OCI-LY7 (cell line): ENCODE measurements at regions not wholly inside any gene's neighbourhood (a gene's known extent, or its start where the extent isn't known, plus 50 kb on each side); places are given as distances from the start of the nearest gene placed in this dataset.

Source experiments
- BruUV-seq: library from RNA; stranded (reverse); fragments of 400-500 nt; replicated peaks from 2 replicates; lab custom pipeline; 2021; lab: Mats Ljungman, UMichigan
- CTCF ChIA-PET: fragments of 300-600 bp; sonication (Branson Sonifier 250); formaldehyde crosslinking; loops from one replicate; lab custom pipeline; 2022; ENCODE audit warnings: antibody characterized with exemption; ENCODE audit not compliant: unreplicated experiment; lab: Charles Lee
- POLR2A ChIA-PET: fragments of 300-600 bp; sonication (Branson Sonifier 250); formaldehyde crosslinking; loops from one replicate; lab custom pipeline; 2022; ENCODE audit warnings: antibody characterized with exemption; lab: Charles Lee
- DNase-seq: peaks from one replicate; pipeline ENCODE4 v3.0.0-alpha.2; 2015; ENCODE audit warnings: low spot score
- H2AFZ ChIP-seq: fragments of 200-600 bp; sonication (generic), shearing (Covaris generic); 2 replicates; pipeline ENCODE4 v1.6.1; 2014; ENCODE audit warnings: mild to moderate bottlenecking, antibody characterized with exemption, low read length, moderate library complexity
- H3K27ac ChIP-seq: fragments of 200-600 bp; sonication (generic); 2 replicates; pipeline ENCODE4 v1.5.1; 2014; ENCODE audit warnings: mixed run types, low read depth, mild to moderate bottlenecking, moderate library complexity, low read length, inconsistent platforms; ENCODE audit not compliant: poor library complexity, severe bottlenecking
- H3K36me3 ChIP-seq: fragments of 200-600 bp; sonication (generic); 2 replicates; pipeline ENCODE4 v1.6.1; 2014; ENCODE audit warnings: mild to moderate bottlenecking, antibody characterized with exemption, low read length, moderate library complexity, mixed read lengths; ENCODE audit not compliant: insufficient read depth
- H3K4me1 ChIP-seq: fragments of 200-600 bp; sonication (generic); 2 replicates; pipeline ENCODE4 v1.5.1; 2014; ENCODE audit warnings: mild to moderate bottlenecking, low read length; ENCODE audit not compliant: insufficient read depth, poor library complexity, severe bottlenecking
- H3K4me2 ChIP-seq: fragments of 200-600 bp; sonication (generic); 2 replicates; pipeline ENCODE4 v1.6.1; 2014; ENCODE audit warnings: mild to moderate bottlenecking, low read length
- H3K4me3 ChIP-seq: fragments of 200-600 bp; sonication (generic); 2 replicates; pipeline ENCODE4 v1.5.1; 2014; ENCODE audit warnings: mild to moderate bottlenecking, low read depth, low read length; ENCODE audit not compliant: poor library complexity, severe bottlenecking
- H3K79me2 ChIP-seq: fragments of 200-600 bp; sonication (generic); 2 replicates; pipeline ENCODE4 v1.6.1; 2016; ENCODE audit warnings: low read depth, mild to moderate bottlenecking, low read length, moderate library complexity, mixed read lengths; ENCODE audit not compliant: insufficient read depth
- H3K9me2 ChIP-seq: fragments of 200-600 bp; sonication (generic); 2 replicates; pipeline ENCODE4 v1.6.1; 2016; ENCODE audit warnings: mild to moderate bottlenecking, low read length, mixed read lengths; ENCODE audit not compliant: insufficient read depth
- H3K9me3 ChIP-seq: fragments of 200-600 bp; sonication (generic); 2 replicates; pipeline ENCODE4 v1.6.1; 2014; ENCODE audit warnings: mild to moderate bottlenecking, mixed run types, low read length, mixed read lengths
- H4K20me1 ChIP-seq: fragments of 200-600 bp; sonication (generic); 2 replicates; pipeline ENCODE4 v1.6.1; 2014; ENCODE audit warnings: mild to moderate bottlenecking, antibody characterized with exemption, low read length, moderate library complexity, mixed read lengths; ENCODE audit not compliant: insufficient read depth
- CTCF ChIP-seq: fragments of 200-600 bp; sonication (generic); conservative IDR thresholded peaks from 2 replicates; pipeline ENCODE4 v1.5.1; 2014; ENCODE audit warnings: mild to moderate bottlenecking, antibody characterized with exemption, low read length, moderate library complexity, mixed read lengths
- EZH2phosphoT487 ChIP-seq: fragments of 200-600 bp; sonication (generic); IDR thresholded peaks from 2 replicates; pipeline ENCODE4 v1.6.1; 2018; ENCODE audit warnings: low read depth, borderline replicate concordance, mild to moderate bottlenecking, mixed run types, antibody characterized with exemption, low read length, moderate library complexity, mixed read lengths
- intact Hi-C: fragments of 100-400 bp; cut with micrococcal nuclease; formaldehyde crosslinking; loops from one replicate; pipeline ENCODE4 v1.10.0; 2022; ENCODE audit not compliant: unreplicated experiment

GRCh38 chr13:72146816-72147215, 279.8 kb upstream of the DACH1 start:
- Histone ChIP-seq H3K9me3 (no peaks in the 10 kb centered on the region), H3K4me2 (no peak overlapping the region), H3K4me1 (no peaks in the 10 kb centered on the region), H3K36me3 (no peaks in the 10 kb centered on the region), H3K79me2 (no peaks in the 10 kb centered on the region), H2AFZ (no peak overlapping the region), H3K4me3 (no peak overlapping the region), H3K27ac (no peak overlapping the region), H4K20me1 (no peaks in the 10 kb centered on the region), H3K9me2 (no peaks in the 10 kb centered on the region)
- ChIA-PET POLR2A (no interaction called here), CTCF (no interaction called here)
- TF ChIP-seq CTCF (no peak), EZH2phosphoT487 (no peak)
- BruUV-seq, result no TSS peak
- intact Hi-C loops, result no loop called here
- DNase-seq, result no peak

GRCh38 chr13:72145383-72145782, 278.4 kb upstream of the DACH1 start:
- no peaks in the 10 kb centered on the region for H3K9me2 ChIP-seq
- no peak overlapping the region for H3K4me3 ChIP-seq
- no peaks in the 10 kb centered on the region for H3K79me2 ChIP-seq
- H4K20me1 ChIP-seq, result no peaks in the 10 kb centered on the region
- POLR2A ChIA-PET, result no interaction called here
- no peak overlapping the region for H3K27ac ChIP-seq
- no peaks in the 10 kb centered on the region for H3K36me3 ChIP-seq
- CTCF ChIA-PET, result no interaction called here
- intact Hi-C loops, result no loop called here
- no TSS peak for BruUV-seq
- no peaks in the 10 kb centered on the region for H3K9me3 ChIP-seq
- H3K4me1 ChIP-seq, result no peaks in the 10 kb centered on the region
- DNase-seq, result no peak
- H2AFZ ChIP-seq, result no peak overlapping the region
- no peak for TF ChIP-seq CTCF
- H3K4me2 ChIP-seq, result no peak overlapping the region

GRCh38 chr13:72144636-72145035, 277.6 kb upstream of the DACH1 start:
- Histone ChIP-seq H2AFZ (no peak overlapping the region), H3K4me1 (no peaks in the 10 kb centered on the region), H3K79me2 (no peaks in the 10 kb centered on the region), H3K9me3 (no peaks in the 10 kb centered on the region), H4K20me1 (no peaks in the 10 kb centered on the region), H3K4me2 (no peak overlapping the region), H3K36me3 (no peaks in the 10 kb centered on the region), H3K4me3 (no peak overlapping the region), H3K9me2 (no peaks in the 10 kb centered on the region), H3K27ac (no peak overlapping the region)
- CTCF ChIA-PET, result no interaction called here
- BruUV-seq, result no TSS peak
- intact Hi-C loops, result no loop called here
- POLR2A ChIA-PET, result interaction anchor here (0.5 to 0.6 kb wide), 2 partner anchors 109 to 1185 kb away, joined by 3 read pairs; no protein-coding TSS in a partner anchor
- DNase-seq, result no peak
- TF ChIP-seq EZH2phosphoT487 (no peak), CTCF (no peak)
